T-helper 2 cell treated with Interferon-gamma antibody and Interleukin-4, amounts not matched to agents 5 μg/mL and 100 μg/mL, for 36 hours (primary cell): ENCODE measurements at regions not wholly inside any gene's neighbourhood (a gene's known extent, or its start where the extent isn't known, plus 50 kb on each side); places are given as distances from the start of the nearest gene placed in this dataset.

ENCODE experiments used
- DNase-seq: peaks from one replicate; pipeline ENCODE4 v3.0.0; 2021; ENCODE audit warnings: low spot score
- H3K27ac Mint-ChIP-seq: one replicate; pipeline ENCODE4 v1.8.0; 2021; ENCODE audit warnings: mild to moderate bottlenecking, mixed read lengths
- H3K27me3 Mint-ChIP-seq: one replicate; pipeline ENCODE4 v1.8.0; 2021; ENCODE audit warnings: low read depth, mixed read lengths
- H3K36me3 Mint-ChIP-seq: one replicate; pipeline ENCODE4 v1.8.0; 2021; ENCODE audit warnings: low read depth, mixed read lengths
- H3K4me1 Mint-ChIP-seq: one replicate; pipeline ENCODE4 v1.8.0; 2021; ENCODE audit warnings: low read depth, mixed read lengths
- H3K4me3 Mint-ChIP-seq: one replicate; pipeline ENCODE4 v1.8.0; 2022; ENCODE audit warnings: mild to moderate bottlenecking, moderate library complexity, mixed read lengths
- H3K9me3 Mint-ChIP-seq: one replicate; pipeline ENCODE4 v1.8.0; 2021; ENCODE audit warnings: mixed read lengths

GRCh38 chr17:77496401-77496801 lies 355.6 kb downstream of the SEC14L1 start:
- peaks cover 9% of the 10 kb centered on the region for H3K4me1 Mint-ChIP-seq
- H3K9me3 Mint-ChIP-seq: no peaks in the 10 kb centered on the region
- peaks cover 51% of the 10 kb centered on the region for H3K36me3 Mint-ChIP-seq
- H3K4me3 Mint-ChIP-seq: no peak overlapping the region
- no peak overlapping the region for H3K27ac Mint-ChIP-seq
- H3K27me3 Mint-ChIP-seq: no peaks in the 10 kb centered on the region
- no peak for DNase-seq

- H3K27me3 Mint-ChIP-seq: no peaks in the 10 kb centered on the region
- H3K36me3 Mint-ChIP-seq: peaks cover 53% of the 10 kb centered on the region
- H3K4me3 Mint-ChIP-seq: no peak overlapping the region
- no peaks in the 10 kb centered on the region for H3K9me3 Mint-ChIP-seq
- peak overlapping the region; percentile 7 for H3K27ac Mint-ChIP-seq
- DNase-seq: no peak
- H3K4me1 Mint-ChIP-seq: peaks cover 9% of the 10 kb centered on the region
These were observed 356.2 kb downstream of the SEC14L1 start for GRCh38 chr17:77496831-77497577.

- Mint-ChIP-seq H3K4me1 (peaks cover 9% of the 10 kb centered on the region), H3K27ac (no peak overlapping the region), H3K27me3 (no peaks in the 10 kb centered on the region), H3K9me3 (no peaks in the 10 kb centered on the region), H3K4me3 (no peak overlapping the region), H3K36me3 (peaks cover 52% of the 10 kb centered on the region)
- DNase-seq: no peak
These were observed 356.8 kb downstream of the SEC14L1 start for GRCh38 chr17:77497578-77497934.

GRCh38 chr17:77498091-77498741 lies 357.4 kb downstream of the SEC14L1 start:
- no peak overlapping the region for H3K27ac Mint-ChIP-seq
- H3K4me3 Mint-ChIP-seq: no peak overlapping the region
- peaks cover 49% of the 10 kb centered on the region for H3K36me3 Mint-ChIP-seq
- peaks cover 9% of the 10 kb centered on the region for H3K4me1 Mint-ChIP-seq
- no peaks in the 10 kb centered on the region for H3K9me3 Mint-ChIP-seq
- no peak for DNase-seq
- H3K27me3 Mint-ChIP-seq: no peaks in the 10 kb centered on the region

- no peak for DNase-seq
- Mint-ChIP-seq H3K27me3 (no peaks in the 10 kb centered on the region), H3K9me3 (no peaks in the 10 kb centered on the region), H3K36me3 (peaks cover 45% of the 10 kb centered on the region), H3K27ac (no peak overlapping the region), H3K4me1 (peaks cover 7% of the 10 kb centered on the region), H3K4me3 (no peak overlapping the region)
These were observed 358.3 kb downstream of the SEC14L1 start for GRCh38 chr17:77498791-77499698.

GRCh38 chr17:77499699-77500435 lies 359.1 kb downstream of the SEC14L1 start:
- H3K27ac Mint-ChIP-seq: no peak overlapping the region
- H3K36me3 Mint-ChIP-seq: peaks cover 41% of the 10 kb centered on the region
- H3K9me3 Mint-ChIP-seq: no peaks in the 10 kb centered on the region
- no peak overlapping the region for H3K4me3 Mint-ChIP-seq
- DNase-seq: no peak
- peaks cover 3% of the 10 kb centered on the region for H3K4me1 Mint-ChIP-seq
- H3K27me3 Mint-ChIP-seq: no peaks in the 10 kb centered on the region

- no peaks in the 10 kb centered on the region for H3K27me3 Mint-ChIP-seq
- no peak overlapping the region for H3K4me3 Mint-ChIP-seq
- peaks cover 34% of the 10 kb centered on the region for H3K36me3 Mint-ChIP-seq
- DNase-seq: no peak
- H3K9me3 Mint-ChIP-seq: no peaks in the 10 kb centered on the region
- no peaks in the 10 kb centered on the region for H3K4me1 Mint-ChIP-seq
- no peak overlapping the region for H3K27ac Mint-ChIP-seq
These were observed 360.4 kb downstream of the SEC14L1 start for GRCh38 chr17:77501101-77501566.

- H3K9me3 Mint-ChIP-seq: no peaks in the 10 kb centered on the region
- no peak overlapping the region for H3K4me3 Mint-ChIP-seq
- H3K36me3 Mint-ChIP-seq: peaks cover 31% of the 10 kb centered on the region
- no peaks in the 10 kb centered on the region for H3K27me3 Mint-ChIP-seq
- DNase-seq: no peak
- H3K27ac Mint-ChIP-seq: no peak overlapping the region
- no peaks in the 10 kb centered on the region for H3K4me1 Mint-ChIP-seq
These were observed 361.2 kb downstream of the SEC14L1 start for GRCh38 chr17:77501751-77502625.

- H3K4me1 Mint-ChIP-seq: no peaks in the 10 kb centered on the region
- no peaks in the 10 kb centered on the region for H3K9me3 Mint-ChIP-seq
- H3K27me3 Mint-ChIP-seq: no peaks in the 10 kb centered on the region
- peak overlapping the region; percentile 58 for H3K27ac Mint-ChIP-seq
- no peak overlapping the region for H3K4me3 Mint-ChIP-seq
- H3K36me3 Mint-ChIP-seq: peaks cover 29% of the 10 kb centered on the region
- DNase-seq: no peak
These were observed 362.0 kb downstream of the SEC14L1 start for GRCh38 chr17:77502626-77503292.

- no peaks in the 10 kb centered on the region for H3K9me3 Mint-ChIP-seq
- no peak overlapping the region for H3K4me3 Mint-ChIP-seq
- DNase-seq: no peak
- no peaks in the 10 kb centered on the region for H3K4me1 Mint-ChIP-seq
- H3K27me3 Mint-ChIP-seq: no peaks in the 10 kb centered on the region
- peaks cover 29% of the 10 kb centered on the region for H3K36me3 Mint-ChIP-seq
- no peak overlapping the region for H3K27ac Mint-ChIP-seq
These were observed 362.5 kb downstream of the SEC14L1 start for GRCh38 chr17:77503293-77503655.

- Mint-ChIP-seq H3K9me3 (no peaks in the 10 kb centered on the region), H3K27ac (no peak overlapping the region), H3K27me3 (no peaks in the 10 kb centered on the region), H3K36me3 (peaks cover 29% of the 10 kb centered on the region), H3K4me3 (no peak overlapping the region), H3K4me1 (no peaks in the 10 kb centered on the region)
- DNase-seq: no peak
These were observed 363.3 kb downstream of the SEC14L1 start for GRCh38 chr17:77503916-77504651.

GRCh38 chr17:77504652-77505155 lies 363.9 kb downstream of the SEC14L1 start:
- Mint-ChIP-seq H3K27me3 (no peaks in the 10 kb centered on the region), H3K36me3 (peaks cover 23% of the 10 kb centered on the region), H3K9me3 (no peaks in the 10 kb centered on the region), H3K4me1 (no peaks in the 10 kb centered on the region), H3K27ac (no peak overlapping the region), H3K4me3 (no peak overlapping the region)
- no peak for DNase-seq
